Endodermal cell (in vitro differentiated cells): ENCODE measurements at regions not wholly inside any gene's neighbourhood (a gene's known extent, or its start where the extent isn't known, plus 50 kb on each side); places are given as distances from the start of the nearest gene placed in this dataset.

Experiments used
- DNase-seq: peaks from one replicate; pipeline ENCODE4 v3.0.0-alpha.2; 2017
- H3K27ac ChIP-seq: 2 replicates; pipeline ENCODE4 v1.5.1; 2013; ENCODE audit warnings: mild to moderate bottlenecking, low read depth, low read length, moderate library complexity
- H3K27me3 ChIP-seq: 2 replicates; pipeline ENCODE4 v1.6.1; 2013; ENCODE audit warnings: mild to moderate bottlenecking, low read length, moderate library complexity; ENCODE audit not compliant: insufficient read depth, control insufficient read depth, poor library complexity, severe bottlenecking
- H3K36me3 ChIP-seq: 2 replicates; pipeline ENCODE4 v1.7.0; 2013; ENCODE audit warnings: mild to moderate bottlenecking, low read length, moderate library complexity; ENCODE audit not compliant: control insufficient read depth, insufficient read depth
- H3K4me1 ChIP-seq: one replicate; pipeline ENCODE4 v1.7.0; 2013; ENCODE audit warnings: low read length; ENCODE audit not compliant: control insufficient read depth, insufficient read depth
- H3K4me3 ChIP-seq: 2 replicates; pipeline ENCODE4 v1.5.1; 2013; ENCODE audit warnings: mild to moderate bottlenecking, low read length, moderate library complexity
- H3K9ac ChIP-seq: 2 replicates; pipeline ENCODE4 v1.6.1; 2013; ENCODE audit warnings: mild to moderate bottlenecking, low read length, moderate library complexity; ENCODE audit not compliant: poor library complexity, severe bottlenecking; ENCODE audit errors: extremely low read depth
- H3K9me3 ChIP-seq: 2 replicates; pipeline ENCODE4 v1.6.1; 2013; ENCODE audit warnings: mild to moderate bottlenecking, low read length, moderate library complexity; ENCODE audit not compliant: control insufficient read depth
- H3K27ac Mint-ChIP-seq: 2 replicates; pipeline ENCODE4 v1.8.0; 2020; ENCODE audit warnings: mixed read lengths
- H3K27me3 Mint-ChIP-seq: 2 replicates; pipeline ENCODE4 v1.8.0; 2021; ENCODE audit warnings: mild to moderate bottlenecking, mixed read lengths; ENCODE audit not compliant: insufficient read depth
- H3K36me3 Mint-ChIP-seq: 2 replicates; pipeline ENCODE4 v1.8.0; 2020; ENCODE audit warnings: low read depth, mixed read lengths
- H3K4me1 Mint-ChIP-seq: 2 replicates; pipeline ENCODE4 v1.8.0; 2020; ENCODE audit warnings: mixed read lengths
- H3K4me3 Mint-ChIP-seq: 2 replicates; pipeline ENCODE4 v1.8.0; 2020; ENCODE audit warnings: mild to moderate bottlenecking, moderate library complexity, mixed read lengths
- H3K9me3 Mint-ChIP-seq: 2 replicates; pipeline ENCODE4 v1.8.0; 2020; ENCODE audit warnings: mild to moderate bottlenecking, mixed read lengths
- CTCF ChIP-seq: fragments of 200-600 bp; sonication (generic); conservative IDR thresholded peaks from 2 replicates; pipeline ENCODE4 v1.5.0; 2021; ENCODE audit warnings: antibody characterized with exemption, mild to moderate bottlenecking
- WGBS, 2 experiments: methylation state at CpG; one replicate each; pipeline versions ENCODE4 v1.1.5 to v1.1.7; 2013; ENCODE audit warnings: missing lambda C conversion rate in 2 of 2, mixed read lengths in 1 of 2; ENCODE audit not compliant: insufficient coverage in 1 of 2, insufficient read length in 1 of 2; 5-methylcytosine and 5-hydroxymethylcytosine counted together

- Mint-ChIP-seq H3K36me3 (no peaks in the 10 kb centered on the region), H3K4me1 (peaks cover 10% of the 10 kb centered on the region), H3K4me3 (no peak overlapping the region), H3K27me3 (no peaks in the 10 kb centered on the region), H3K27ac (no peak overlapping the region), H3K9me3 (no peaks in the 10 kb centered on the region)
- no peaks in the 10 kb centered on the region for H3K9me3 ChIP-seq
- 95 to 96% methylated on average over 6 to 9 of the region's 9 CpGs for WGBS, 2 experiments
- TF ChIP-seq CTCF: no peak
- H3K4me1 ChIP-seq: peaks cover 2% of the 10 kb centered on the region
- no peak overlapping the region for H3K27ac ChIP-seq
- no peak for DNase-seq
- no peaks in the 10 kb centered on the region for H3K36me3 ChIP-seq
- no peak overlapping the region for H3K4me3 ChIP-seq
- H3K9ac ChIP-seq: no peak overlapping the region
- H3K27me3 ChIP-seq: no peaks in the 10 kb centered on the region
Observed at GRCh38 chr3:187520027-187520945, 149.9 kb downstream of the SST start.

GRCh38 chr3:187519428-187519890, 150.7 kb downstream of the SST start:
- DNase-seq: peak; percentile 75
- peak overlapping the region; percentile 15 for H3K27ac Mint-ChIP-seq
- no peaks in the 10 kb centered on the region for H3K27me3 Mint-ChIP-seq
- no peak for TF ChIP-seq CTCF
- peak overlapping the region; percentile 36 for H3K27ac ChIP-seq
- no peak overlapping the region for H3K9ac ChIP-seq
- no peaks in the 10 kb centered on the region for H3K27me3 ChIP-seq
- 42 to 48% methylated on average over 9 of the region's 9 CpGs for whole genome bisulfite sequencing, 2 experiments
- peaks cover 10% of the 10 kb centered on the region for H3K4me1 Mint-ChIP-seq
- no peaks in the 10 kb centered on the region for H3K9me3 ChIP-seq
- H3K36me3 ChIP-seq: no peaks in the 10 kb centered on the region
- no peak overlapping the region for H3K4me3 Mint-ChIP-seq
- H3K9me3 Mint-ChIP-seq: peaks cover 2% of the 10 kb centered on the region
- H3K36me3 Mint-ChIP-seq: no peaks in the 10 kb centered on the region
- no peak overlapping the region for H3K4me3 ChIP-seq
- H3K4me1 ChIP-seq: peaks cover 2% of the 10 kb centered on the region

- no peak overlapping the region for H3K27ac Mint-ChIP-seq
Observed at GRCh38 chr3:187518616-187519015, 150.4 kb downstream of the RTP4 start.

More at GRCh38 chr3:187518616-187519015, 150.4 kb downstream of the RTP4 start:
- no peaks in the 10 kb centered on the region for H3K36me3 ChIP-seq
- 88 to 97% methylated on average over 2 to 3 of the region's 3 CpGs for WGBS, 2 experiments
- peaks cover 9% of the 10 kb centered on the region for H3K9me3 Mint-ChIP-seq
- H3K27me3 ChIP-seq: no peaks in the 10 kb centered on the region
- DNase-seq: no peak
- H3K27ac ChIP-seq: no peak overlapping the region
- no peak overlapping the region for H3K4me3 Mint-ChIP-seq
- peaks cover 2% of the 10 kb centered on the region for H3K4me1 ChIP-seq
- H3K4me3 ChIP-seq: no peak overlapping the region
- H3K9me3 ChIP-seq: no peaks in the 10 kb centered on the region
- no peak overlapping the region for H3K9ac ChIP-seq
- no peaks in the 10 kb centered on the region for H3K36me3 Mint-ChIP-seq
- no peaks in the 10 kb centered on the region for H3K27me3 Mint-ChIP-seq
- peaks cover 10% of the 10 kb centered on the region for H3K4me1 Mint-ChIP-seq
- TF ChIP-seq CTCF: no peak
